MM.1S (cell line): ENCODE measurements at regions not wholly inside any gene's neighbourhood (a gene's known extent, or its start where the extent isn't known, plus 50 kb on each side); places are given as distances from the start of the nearest gene placed in this dataset.

Experiments
- CTCF ChIP-seq: fragments of 300-600 bp; sonication (generic); IDR thresholded peaks from 2 replicates; pipeline ENCODE4 v1.5.1; 2016; ENCODE audit warnings: antibody characterized with exemption, low read length, mixed read lengths
- EZH2 ChIP-seq: fragments of 300-600 bp; sonication (generic); optimal IDR thresholded peaks from 2 replicates; pipeline ENCODE3; 2017; ENCODE audit warnings: low read depth, mild to moderate bottlenecking, antibody characterized with exemption, low read length, mixed read lengths

DNA sequence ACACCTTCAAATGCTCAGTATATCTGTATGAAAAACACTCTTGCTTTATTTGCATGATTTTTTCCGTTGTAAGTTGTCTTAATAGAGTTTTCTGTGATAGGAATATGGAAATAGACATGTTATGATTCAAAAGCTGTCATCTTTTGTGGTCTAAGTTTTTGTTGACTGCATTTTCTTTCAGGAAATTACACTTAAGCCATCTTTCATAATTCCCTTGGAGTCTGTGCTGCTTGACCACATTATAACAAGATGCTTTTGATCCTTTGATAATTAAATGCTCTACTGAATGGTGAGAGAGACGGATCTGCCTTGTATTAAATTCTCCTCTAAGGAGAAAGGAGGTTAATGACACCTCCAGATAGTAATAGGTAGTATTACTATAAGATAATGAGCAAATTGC is 272.8 kb upstream of the DAAM1 start:
- TF ChIP-seq CTCF (no peak), EZH2 (no peak)
